OCI-LY7 (cell line): ENCODE measurements at regions not wholly inside any gene's neighbourhood (a gene's known extent, or its start where the extent isn't known, plus 50 kb on each side); places are given as distances from the start of the nearest gene placed in this dataset.

Experiments used
- BruUV-seq: library from RNA; stranded (reverse); fragments of 400-500 nt; replicated peaks from 2 replicates; lab custom pipeline; 2021; lab: Mats Ljungman, UMichigan
- CTCF ChIA-PET: fragments of 300-600 bp; sonication (Branson Sonifier 250); formaldehyde crosslinking; loops from one replicate; lab custom pipeline; 2022; ENCODE audit warnings: antibody characterized with exemption; ENCODE audit not compliant: unreplicated experiment; lab: Charles Lee
- POLR2A ChIA-PET: fragments of 300-600 bp; sonication (Branson Sonifier 250); formaldehyde crosslinking; loops from one replicate; lab custom pipeline; 2022; ENCODE audit warnings: antibody characterized with exemption; lab: Charles Lee
- DNase-seq: peaks from one replicate; pipeline ENCODE4 v3.0.0-alpha.2; 2015; ENCODE audit warnings: low spot score
- H2AFZ ChIP-seq: fragments of 200-600 bp; sonication (generic), shearing (Covaris generic); 2 replicates; pipeline ENCODE4 v1.6.1; 2014; ENCODE audit warnings: mild to moderate bottlenecking, antibody characterized with exemption, low read length, moderate library complexity
- H3K27ac ChIP-seq: fragments of 200-600 bp; sonication (generic); 2 replicates; pipeline ENCODE4 v1.5.1; 2014; ENCODE audit warnings: mixed run types, low read depth, mild to moderate bottlenecking, moderate library complexity, low read length, inconsistent platforms; ENCODE audit not compliant: poor library complexity, severe bottlenecking
- H3K36me3 ChIP-seq: fragments of 200-600 bp; sonication (generic); 2 replicates; pipeline ENCODE4 v1.6.1; 2014; ENCODE audit warnings: mild to moderate bottlenecking, antibody characterized with exemption, low read length, moderate library complexity, mixed read lengths; ENCODE audit not compliant: insufficient read depth
- H3K4me1 ChIP-seq: fragments of 200-600 bp; sonication (generic); 2 replicates; pipeline ENCODE4 v1.5.1; 2014; ENCODE audit warnings: mild to moderate bottlenecking, low read length; ENCODE audit not compliant: insufficient read depth, poor library complexity, severe bottlenecking
- H3K4me2 ChIP-seq: fragments of 200-600 bp; sonication (generic); 2 replicates; pipeline ENCODE4 v1.6.1; 2014; ENCODE audit warnings: mild to moderate bottlenecking, low read length
- H3K4me3 ChIP-seq: fragments of 200-600 bp; sonication (generic); 2 replicates; pipeline ENCODE4 v1.5.1; 2014; ENCODE audit warnings: mild to moderate bottlenecking, low read depth, low read length; ENCODE audit not compliant: poor library complexity, severe bottlenecking
- H3K79me2 ChIP-seq: fragments of 200-600 bp; sonication (generic); 2 replicates; pipeline ENCODE4 v1.6.1; 2016; ENCODE audit warnings: low read depth, mild to moderate bottlenecking, low read length, moderate library complexity, mixed read lengths; ENCODE audit not compliant: insufficient read depth
- H3K9me2 ChIP-seq: fragments of 200-600 bp; sonication (generic); 2 replicates; pipeline ENCODE4 v1.6.1; 2016; ENCODE audit warnings: mild to moderate bottlenecking, low read length, mixed read lengths; ENCODE audit not compliant: insufficient read depth
- H3K9me3 ChIP-seq: fragments of 200-600 bp; sonication (generic); 2 replicates; pipeline ENCODE4 v1.6.1; 2014; ENCODE audit warnings: mild to moderate bottlenecking, mixed run types, low read length, mixed read lengths
- H4K20me1 ChIP-seq: fragments of 200-600 bp; sonication (generic); 2 replicates; pipeline ENCODE4 v1.6.1; 2014; ENCODE audit warnings: mild to moderate bottlenecking, antibody characterized with exemption, low read length, moderate library complexity, mixed read lengths; ENCODE audit not compliant: insufficient read depth
- CTCF ChIP-seq: fragments of 200-600 bp; sonication (generic); conservative IDR thresholded peaks from 2 replicates; pipeline ENCODE4 v1.5.1; 2014; ENCODE audit warnings: mild to moderate bottlenecking, antibody characterized with exemption, low read length, moderate library complexity, mixed read lengths
- EZH2phosphoT487 ChIP-seq: fragments of 200-600 bp; sonication (generic); IDR thresholded peaks from 2 replicates; pipeline ENCODE4 v1.6.1; 2018; ENCODE audit warnings: low read depth, borderline replicate concordance, mild to moderate bottlenecking, mixed run types, antibody characterized with exemption, low read length, moderate library complexity, mixed read lengths
- intact Hi-C: fragments of 100-400 bp; cut with micrococcal nuclease; formaldehyde crosslinking; loops from one replicate; pipeline ENCODE4 v1.10.0; 2022; ENCODE audit not compliant: unreplicated experiment

DNA sequence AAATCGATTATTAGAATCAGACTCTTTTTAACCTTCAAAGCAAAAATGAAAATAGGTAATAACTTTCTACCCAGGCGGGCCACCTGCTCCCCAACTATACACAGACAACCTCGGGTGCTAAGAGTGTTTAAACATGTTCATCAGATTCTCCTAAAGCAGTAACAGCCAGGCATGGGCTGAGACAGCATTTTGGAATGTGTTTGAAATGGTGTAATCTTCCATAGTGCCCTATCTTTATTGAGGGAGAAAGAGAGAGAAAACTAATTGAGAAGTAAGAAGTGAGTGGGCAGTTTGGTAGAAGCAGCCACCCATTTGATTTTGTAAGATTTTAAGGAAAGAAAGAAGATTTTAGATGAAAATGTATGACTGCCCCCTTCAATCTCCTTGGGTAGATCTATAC lies 196.1 kb upstream of the CTAGE1 start:
- intact Hi-C loops, result no loop called here
- Histone ChIP-seq H3K9me2 (no peaks in the 10 kb centered on the region), H3K36me3 (no peaks in the 10 kb centered on the region), H3K4me2 (no peak overlapping the region), H2AFZ (no peak overlapping the region), H3K79me2 (no peaks in the 10 kb centered on the region), H4K20me1 (no peaks in the 10 kb centered on the region), H3K4me3 (no peak overlapping the region), H3K27ac (no peak overlapping the region), H3K4me1 (no peaks in the 10 kb centered on the region), H3K9me3 (no peaks in the 10 kb centered on the region)
- no peak for TF ChIP-seq CTCF
- TF ChIP-seq EZH2phosphoT487, result no peak
- POLR2A ChIA-PET, result no interaction called here
- CTCF ChIA-PET, result no interaction called here
- no peak for DNase-seq
- BruUV-seq, result no TSS peak

GRCh38 chr18:22623513-22623912 lies 205.8 kb upstream of the CTAGE1 start:
- H2AFZ ChIP-seq, result no peak overlapping the region
- H4K20me1 ChIP-seq, result no peaks in the 10 kb centered on the region
- CTCF ChIA-PET, result no interaction called here
- H3K9me2 ChIP-seq, result no peaks in the 10 kb centered on the region
- TF ChIP-seq CTCF (no peak), EZH2phosphoT487 (no peak)
- no peaks in the 10 kb centered on the region for H3K36me3 ChIP-seq
- no peak overlapping the region for H3K4me2 ChIP-seq
- no peak overlapping the region for H3K27ac ChIP-seq
- no peak for DNase-seq
- H3K79me2 ChIP-seq, result no peaks in the 10 kb centered on the region
- no TSS peak for BruUV-seq
- intact Hi-C loops, result no loop called here
- no peaks in the 10 kb centered on the region for H3K4me1 ChIP-seq
- H3K9me3 ChIP-seq, result no peaks in the 10 kb centered on the region
- no peak overlapping the region for H3K4me3 ChIP-seq
- POLR2A ChIA-PET, result no interaction called here

DNA sequence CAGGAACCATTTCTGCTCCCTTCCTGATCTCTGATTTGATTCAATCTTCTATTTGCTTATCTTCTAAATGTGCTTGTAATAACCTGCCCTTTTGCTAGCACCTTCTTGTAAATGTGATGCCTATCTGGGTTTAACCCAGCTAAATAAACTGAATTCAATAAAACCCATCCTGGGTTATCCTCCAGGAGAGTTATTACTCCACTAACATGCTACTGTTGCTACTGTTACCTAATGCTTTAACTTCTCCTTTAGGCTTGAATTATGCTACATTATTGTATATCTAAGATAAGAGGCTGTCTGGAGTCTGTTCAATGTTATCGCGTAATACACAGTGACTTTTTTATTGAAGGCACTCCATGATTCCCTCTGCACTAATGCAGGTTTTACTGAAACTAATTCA lies 206.5 kb upstream of the CTAGE1 start:
- Histone ChIP-seq H3K27ac (no peak overlapping the region), H4K20me1 (no peaks in the 10 kb centered on the region), H3K4me2 (no peak overlapping the region), H3K4me3 (no peak overlapping the region), H3K9me2 (no peaks in the 10 kb centered on the region), H3K9me3 (no peaks in the 10 kb centered on the region), H3K79me2 (no peaks in the 10 kb centered on the region), H3K4me1 (no peaks in the 10 kb centered on the region), H3K36me3 (no peaks in the 10 kb centered on the region), H2AFZ (no peak overlapping the region)
- TF ChIP-seq EZH2phosphoT487, result no peak
- no peak for TF ChIP-seq CTCF
- BruUV-seq, result no TSS peak
- intact Hi-C loops, result no loop called here
- POLR2A ChIA-PET, result no interaction called here
- CTCF ChIA-PET, result no interaction called here
- no peak for DNase-seq
